SK-N-SH treated with all-trans-retinoic acid at 6 μM for 48 hours (cell line): ENCODE measurements at regions not wholly inside any gene's neighbourhood (a gene's known extent, or its start where the extent isn't known, plus 50 kb on each side); places are given as distances from the start of the nearest gene placed in this dataset.

ENCODE experiments used
- ATAC-seq: fragments of 200-7000 bp; cut with Tn5 transposase; 3 replicates; pipeline ENCODE4 v1.9.1; 2020; ENCODE audit warnings: mild to moderate bottlenecking, moderate library complexity
- BACH2 ChIP-seq: fragments of 250-450 bp; sonication (Bioruptor Pico); IDR thresholded peaks from 2 replicates; pipeline ENCODE4 v1.9.0; 2021; ENCODE audit warnings: mild to moderate bottlenecking, borderline replicate concordance
- CREB5 ChIP-seq: fragments of 250-450 bp; sonication (Bioruptor Pico); IDR thresholded peaks from 2 replicates; pipeline ENCODE4 v1.5.1; 2020; ENCODE audit warnings: low read depth, mild to moderate bottlenecking, moderate library complexity
- CSDC2 ChIP-seq: fragments of 250-450 bp; sonication (Bioruptor Pico); IDR thresholded peaks from 2 replicates; pipeline ENCODE4 v1.5.0; 2020; ENCODE audit warnings: mild to moderate bottlenecking, moderate library complexity
- CSRNP3 ChIP-seq: fragments of 250-450 bp; sonication (Bioruptor Pico); IDR thresholded peaks from 2 replicates; pipeline ENCODE4 v1.5.1; 2021; ENCODE audit warnings: mild to moderate bottlenecking, moderate library complexity
- ESRRG ChIP-seq: fragments of 250-450 bp; sonication (Bioruptor Pico); IDR thresholded peaks from 2 replicates; pipeline ENCODE4 v1.6.1; 2021; ENCODE audit warnings: mild to moderate bottlenecking
- GLIS3 ChIP-seq: fragments of 250-450 bp; sonication (Bioruptor Pico); IDR thresholded peaks from 2 replicates; pipeline ENCODE4 v1.5.0; 2020; ENCODE audit warnings: mild to moderate bottlenecking, moderate library complexity
- OSR1 ChIP-seq: fragments of 250-450 bp; sonication (Bioruptor Pico); IDR thresholded peaks from 2 replicates; pipeline ENCODE4 v1.8.0; 2022; ENCODE audit warnings: moderate library complexity, mild to moderate bottlenecking, inconsistent platforms
- PATZ1 ChIP-seq: fragments of 250-450 bp; sonication (Bioruptor Pico); IDR thresholded peaks from 2 replicates; pipeline ENCODE4 v1.8.0; 2020; ENCODE audit warnings: mild to moderate bottlenecking, moderate library complexity, borderline replicate concordance
- POU6F1 ChIP-seq: fragments of 250-450 bp; sonication (Bioruptor Pico); IDR thresholded peaks from 2 replicates; pipeline ENCODE4 v1.8.0; 2021; ENCODE audit warnings: low read depth, mild to moderate bottlenecking, moderate library complexity, borderline replicate concordance
- PPARA ChIP-seq: fragments of 250-450 bp; sonication (Bioruptor Pico); IDR thresholded peaks from 2 replicates; pipeline ENCODE4 v1.5.0; 2020; ENCODE audit warnings: mild to moderate bottlenecking, borderline replicate concordance
- SNAI2 ChIP-seq: fragments of 250-450 bp; sonication (Bioruptor Pico); IDR thresholded peaks from 2 replicates; pipeline ENCODE4 v1.5.0; 2020; ENCODE audit warnings: mild to moderate bottlenecking, moderate library complexity
- TCF4 ChIP-seq: fragments of 250-450 bp; sonication (Bioruptor Pico); IDR thresholded peaks from 2 replicates; pipeline ENCODE4 v1.8.0; 2021; ENCODE audit warnings: mild to moderate bottlenecking, moderate library complexity, borderline replicate concordance
- TOX ChIP-seq: fragments of 250-450 bp; sonication (Bioruptor Pico); IDR thresholded peaks from 2 replicates; pipeline ENCODE4 v1.8.0; 2021; ENCODE audit warnings: mild to moderate bottlenecking, moderate library complexity, borderline replicate concordance
- TSHZ2 ChIP-seq: fragments of 250-450 bp; sonication (Bioruptor Pico); IDR thresholded peaks from 2 replicates; pipeline ENCODE4 v1.5.0; 2020; ENCODE audit warnings: mild to moderate bottlenecking, moderate library complexity
- ZC3H10 ChIP-seq: fragments of 250-450 bp; sonication (Bioruptor Pico); IDR thresholded peaks from 2 replicates; pipeline ENCODE4 v1.5.1; 2021; ENCODE audit warnings: mild to moderate bottlenecking, moderate library complexity
- ZFP3 ChIP-seq: fragments of 250-450 bp; sonication (Bioruptor Pico); IDR thresholded peaks from 2 replicates; pipeline ENCODE4 v1.5.0; 2020; ENCODE audit warnings: mild to moderate bottlenecking, moderate library complexity
- ZFP30 ChIP-seq: fragments of 450-650 bp; formaldehyde crosslinking; IDR thresholded peaks from 2 replicates; pipeline ENCODE4 v1.5.0; 2022; ENCODE audit warnings: mild to moderate bottlenecking, moderate library complexity
- ZNF70 ChIP-seq: fragments of 450-650 bp; formaldehyde crosslinking; IDR thresholded peaks from 2 replicates; pipeline ENCODE4 v1.5.0; 2020; ENCODE audit warnings: mild to moderate bottlenecking, moderate library complexity
- ZNF8 ChIP-seq: fragments of 450-650 bp; formaldehyde crosslinking; IDR thresholded peaks from 2 replicates; pipeline ENCODE4 v1.5.0; 2020; ENCODE audit warnings: mild to moderate bottlenecking, moderate library complexity

DNA sequence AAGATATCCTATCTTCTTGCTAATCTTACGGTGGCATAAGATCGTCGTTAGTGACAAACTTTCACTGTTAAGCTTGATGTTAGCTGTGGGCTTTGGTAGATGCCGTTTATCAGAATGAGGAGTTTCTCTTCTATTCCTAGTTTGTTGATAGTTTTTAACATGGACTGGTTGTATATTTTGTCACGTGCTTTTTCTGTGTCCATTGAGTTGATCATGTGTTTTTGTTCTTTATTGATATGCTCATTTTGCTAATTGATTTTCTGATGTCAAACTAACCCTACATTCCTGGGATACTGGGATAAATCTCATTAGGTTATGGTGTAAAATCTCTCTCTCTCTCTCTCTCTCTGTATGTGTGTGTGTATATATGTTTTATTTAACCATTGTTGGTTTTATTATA lies 545.1 kb downstream of the AACS start (continued):
- TF ChIP-seq TSHZ2 (CRISPR knock-in tag) (no peak), POU6F1 (no peak)

DNA sequence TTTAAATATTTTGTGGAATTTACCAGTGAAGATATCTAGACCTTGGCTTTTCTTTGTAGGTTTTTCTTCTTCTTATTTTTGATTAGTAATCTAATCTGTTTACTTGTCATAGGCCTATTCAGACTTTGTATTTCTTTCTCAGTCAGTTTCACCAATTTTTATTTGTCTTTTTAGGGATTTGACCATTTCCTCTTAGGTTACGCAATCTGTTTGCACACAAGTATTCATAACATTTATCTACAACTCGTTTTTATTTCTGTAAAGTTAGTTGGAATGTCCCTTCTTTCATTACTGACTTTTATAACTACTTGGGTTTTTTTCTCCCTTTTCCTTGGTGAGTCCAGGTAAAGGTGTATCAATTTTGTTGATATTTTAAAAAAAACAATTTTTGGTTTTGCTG lies 545.7 kb downstream of the AACS start:
- ATAC-seq = no peak
- TF ChIP-seq ZFP3 (CRISPR knock-in tag) = no peak
- no peak for TF ChIP-seq PPARA (CRISPR knock-in tag)
- TF ChIP-seq, all 23 proteins: peak for 0

DNA sequence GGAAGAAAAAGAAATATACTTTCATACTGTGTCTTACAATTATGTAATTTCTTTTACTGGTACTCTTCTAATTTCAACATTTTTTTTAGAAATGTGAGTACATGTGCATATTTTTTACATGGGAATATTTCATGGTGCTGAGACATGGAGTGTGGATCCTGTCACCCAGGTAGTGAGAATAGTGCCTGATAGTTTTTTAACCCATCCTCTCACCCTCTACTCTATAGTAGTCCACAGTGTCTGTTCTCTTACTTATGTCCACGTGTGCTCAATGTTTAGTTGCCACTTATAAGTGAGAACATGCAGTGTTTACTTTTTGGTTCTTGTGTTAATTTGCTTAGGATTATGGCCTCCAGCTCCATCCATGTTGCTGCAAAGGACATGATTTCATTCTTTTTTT lies 548.8 kb downstream of the AACS start:
- no peak for ATAC-seq
- no peak for TF ChIP-seq OSR1 (CRISPR knock-in tag)
- no peak for TF ChIP-seq TCF4
- no peak for TF ChIP-seq PPARA (CRISPR knock-in tag)
- TF ChIP-seq CSDC2 (CRISPR knock-in tag) = no peak
- no peak for TF ChIP-seq ZC3H10
- TF ChIP-seq POU6F1 = no peak
- TF ChIP-seq SNAI2 (CRISPR knock-in tag) = no peak
- TF ChIP-seq CSRNP3 (CRISPR knock-in tag) = no peak
- TF ChIP-seq PATZ1 (CRISPR knock-in tag) = no peak
- no peak for TF ChIP-seq ZFP3 (CRISPR knock-in tag)
- no peak for TF ChIP-seq CREB5 (CRISPR knock-in tag)
- no peak for TF ChIP-seq ESRRG (CRISPR knock-in tag)
- no peak for TF ChIP-seq ZFP30 (CRISPR knock-in tag)
- no peak for TF ChIP-seq TOX
- no peak for TF ChIP-seq ZNF70 (CRISPR knock-in tag)

DNA sequence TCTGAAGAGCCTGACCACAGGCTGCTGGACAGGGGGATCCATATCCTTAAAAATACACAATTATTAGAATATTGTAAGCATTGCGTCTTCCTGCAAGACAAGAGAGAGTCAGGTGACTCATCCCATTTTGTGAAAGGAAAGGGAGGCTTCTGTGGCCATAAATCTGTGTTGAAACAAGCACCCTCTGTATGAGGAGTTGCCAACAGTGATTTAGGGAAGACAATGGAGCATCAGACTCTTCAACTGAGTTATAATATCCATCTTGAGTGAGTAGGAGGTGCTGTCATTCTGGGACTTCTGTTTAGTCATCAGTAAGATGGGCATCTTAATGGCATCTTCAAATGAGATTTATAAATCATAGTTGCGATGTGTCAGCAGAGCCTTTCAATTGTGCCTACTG lies 554.5 kb downstream of the AACS start:
- ATAC-seq = no peak
- TF ChIP-seq BACH2 (CRISPR knock-in tag) = no peak
- no peak for TF ChIP-seq PPARA (CRISPR knock-in tag)
- no peak for TF ChIP-seq ZNF8 (CRISPR knock-in tag)
- TF ChIP-seq TCF4 = no peak
- TF ChIP-seq TSHZ2 (CRISPR knock-in tag) = no peak
- no peak for TF ChIP-seq CREB5 (CRISPR knock-in tag)
- TF ChIP-seq GLIS3 = no peak
- no peak for TF ChIP-seq ZFP30 (CRISPR knock-in tag)
- no peak for TF ChIP-seq CSDC2 (CRISPR knock-in tag)
